ENCODE measurements at regions not wholly inside any gene's neighbourhood (a gene's known extent, or its start where the extent isn't known, plus 50 kb on each side); places are given as distances from the start of the nearest gene placed in this dataset.

DNA sequence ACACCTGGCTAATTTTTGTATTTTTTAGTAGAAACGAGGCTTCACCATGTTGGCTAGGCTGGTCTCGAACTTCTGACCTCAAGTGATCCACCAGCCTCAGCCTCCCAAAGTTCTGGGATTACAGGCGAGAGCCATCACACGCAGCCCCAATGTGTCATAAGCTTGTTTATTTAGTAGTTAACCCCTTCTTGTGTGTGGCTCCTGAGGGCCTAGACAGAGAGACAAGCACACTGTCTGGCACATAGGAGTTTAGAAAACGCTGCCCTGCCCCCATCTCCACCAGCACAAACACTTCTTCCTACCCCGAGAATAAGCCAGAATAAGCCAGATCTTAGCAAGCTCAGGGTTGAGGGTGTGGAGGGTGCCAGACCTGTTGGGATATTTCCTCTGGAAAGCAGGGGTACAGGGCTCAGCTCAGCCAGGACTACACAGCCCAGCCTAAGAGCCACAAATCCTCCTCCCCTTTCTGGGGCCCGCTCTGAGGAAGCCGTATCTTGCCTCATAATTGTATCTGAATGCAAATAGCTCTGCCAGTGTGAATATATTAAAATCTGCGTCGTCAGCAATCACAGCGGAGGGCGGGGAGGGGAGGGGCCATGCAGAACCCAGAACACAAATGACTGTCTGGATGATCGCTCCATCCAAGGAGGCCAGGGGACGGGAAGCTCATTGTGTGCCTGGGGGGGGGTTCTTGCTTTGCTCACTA, 247.3 kb downstream of the MN1 start:
- TF ChIP-seq, protein P1, sequence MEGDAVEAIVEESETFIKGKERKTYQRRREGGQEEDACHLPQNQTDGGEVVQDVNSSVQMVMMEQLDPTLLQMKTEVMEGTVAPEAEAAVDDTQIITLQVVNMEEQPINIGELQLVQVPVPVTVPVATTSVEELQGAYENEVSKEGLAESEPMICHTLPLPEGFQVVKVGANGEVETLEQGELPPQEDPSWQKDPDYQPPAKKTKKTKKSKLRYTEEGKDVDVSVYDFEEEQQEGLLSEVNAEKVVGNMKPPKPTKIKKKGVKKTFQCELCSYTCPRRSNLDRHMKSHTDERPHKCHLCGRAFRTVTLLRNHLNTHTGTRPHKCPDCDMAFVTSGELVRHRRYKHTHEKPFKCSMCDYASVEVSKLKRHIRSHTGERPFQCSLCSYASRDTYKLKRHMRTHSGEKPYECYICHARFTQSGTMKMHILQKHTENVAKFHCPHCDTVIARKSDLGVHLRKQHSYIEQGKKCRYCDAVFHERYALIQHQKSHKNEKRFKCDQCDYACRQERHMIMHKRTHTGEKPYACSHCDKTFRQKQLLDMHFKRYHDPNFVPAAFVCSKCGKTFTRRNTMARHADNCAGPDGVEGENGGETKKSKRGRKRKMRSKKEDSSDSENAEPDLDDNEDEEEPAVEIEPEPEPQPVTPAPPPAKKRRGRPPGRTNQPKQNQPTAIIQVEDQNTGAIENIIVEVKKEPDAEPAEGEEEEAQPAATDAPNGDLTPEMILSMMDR (IDR thresholded peaks at IDR 0.05), result no peak
- TF ChIP-seq EP300 (IDR thresholded peaks at IDR 0.05), result no peak
- TF ChIP-seq POLR2A (IDR thresholded peaks at IDR 0.05), result no peak
- no peak for TF ChIP-seq POLR2AphosphoS5 (IDR thresholded peaks at IDR 0.05)

Measured in suprapubic skin (tissue), 4 donors.